Natural killer cell (primary cell): ENCODE measurements at regions not wholly inside any gene's neighbourhood (a gene's known extent, or its start where the extent isn't known, plus 50 kb on each side); places are given as distances from the start of the nearest gene placed in this dataset.

Experiments used
- ATAC-seq, 3 donors: fragments of 150-1000 bp in 2 of 3; fragments of 200-7000 bp in 1 of 3; cut with Tn5 transposase; 1 replicate in 1 of 3; 2 replicates in 2 of 3; pipeline ENCODE4 v1.10.0; 2021; ENCODE audit warnings: mild to moderate bottlenecking in 2 of 3, moderate library complexity in 2 of 3
- DNase-seq, 2 donors: peaks; one replicate each; pipeline versions ENCODE4 v3.0.0 to v3.0.0-alpha.2; 2013 to 2021; ENCODE audit warnings: mixed read lengths in 1 of 2
- H3K27ac ChIP-seq: one replicate; pipeline ENCODE4 v1.5.1; 2013; ENCODE audit warnings: mild to moderate bottlenecking, low read length
- H3K27me3 ChIP-seq: one replicate; pipeline ENCODE4 v1.6.1; 2013; ENCODE audit warnings: low read length; ENCODE audit not compliant: control insufficient read depth, insufficient read depth
- H3K36me3 ChIP-seq: one replicate; pipeline ENCODE4 v1.6.1; 2013; ENCODE audit warnings: low read length; ENCODE audit not compliant: control insufficient read depth, insufficient read depth
- H3K4me1 ChIP-seq: one replicate; pipeline ENCODE4 v1.6.1; 2013; ENCODE audit warnings: low read length; ENCODE audit not compliant: control insufficient read depth, insufficient read depth
- H3K4me3 ChIP-seq: one replicate; pipeline ENCODE4 v1.5.1; 2013; ENCODE audit warnings: low read length
- H3K9me3 ChIP-seq: one replicate; pipeline ENCODE4 v1.6.1; 2013; ENCODE audit warnings: low read length; ENCODE audit not compliant: control insufficient read depth, insufficient read depth
- H3K27ac Mint-ChIP-seq, 2 donors: one replicate each; pipeline ENCODE4 v1.8.0; 2022; ENCODE audit warnings: mild to moderate bottlenecking in 2 of 2, mixed read lengths in 2 of 2, moderate library complexity in 1 of 2
- H3K27me3 Mint-ChIP-seq, 2 donors: one replicate each; pipeline ENCODE4 v1.8.0; 2022; ENCODE audit warnings: low read depth in 2 of 2, mixed read lengths in 2 of 2
- H3K36me3 Mint-ChIP-seq: one replicate; pipeline ENCODE4 v1.8.0; 2022; ENCODE audit warnings: mixed read lengths
- H3K4me1 Mint-ChIP-seq, 2 donors: one replicate each; pipeline ENCODE4 v1.8.0; 2022; ENCODE audit warnings: mixed read lengths in 2 of 2
- H3K4me3 Mint-ChIP-seq: one replicate; pipeline ENCODE4 v1.8.0; 2022; ENCODE audit warnings: mild to moderate bottlenecking, moderate library complexity, mixed read lengths
- H3K9me3 Mint-ChIP-seq, 2 donors: one replicate each; pipeline ENCODE4 v1.8.0; 2022; ENCODE audit warnings: mixed read lengths in 2 of 2
- CTCF ChIP-seq: fragments of 200-600 bp; IDR thresholded peaks from one replicate; pipeline ENCODE4 v1.8.0; 2022; ENCODE audit warnings: antibody characterized with exemption
- WGBS: methylation state at CpG from one replicate; pipeline ENCODE4 v1.1.7; 2013; ENCODE audit warnings: missing lambda C conversion rate; ENCODE audit not compliant: insufficient coverage; 5-methylcytosine and 5-hydroxymethylcytosine counted together
- intact Hi-C: fragments of 100-400 bp; cut with micrococcal nuclease; formaldehyde crosslinking; loops from one replicate; pipeline ENCODE4 v1.14.2; 2022

GRCh38 chr2:41387519-41387918 is 660.3 kb upstream of the PKDCC start:
- ATAC-seq, result no peak
- intact Hi-C loops, result no loop called here

GRCh38 chr2:41393621-41394020 is 654.2 kb upstream of the PKDCC start:
- H3K27ac ChIP-seq, result no peak overlapping the region
- Mint-ChIP-seq H3K36me3 (no peaks in the 10 kb centered on the region), H3K4me3 (no peak overlapping the region), H3K4me1 (no peaks in the 10 kb centered on the region), H3K27me3 (peaks cover 0 to 5% of the 10 kb centered on the region in 2 donors), H3K9me3 (peaks cover 0 to 3% of the 10 kb centered on the region in 2 donors), H3K27ac (no peak overlapping the region)
- no peaks in the 10 kb centered on the region for H3K4me1 ChIP-seq
- H3K27me3 ChIP-seq, result no peaks in the 10 kb centered on the region
- H3K4me3 ChIP-seq, result no peak overlapping the region
- H3K36me3 ChIP-seq, result no peaks in the 10 kb centered on the region
- WGBS, result 80% methylated on average over 1 of the region's 1 CpG
- ATAC-seq, result no peak
- DNase-seq, result no peak
- TF ChIP-seq CTCF, result no peak
- intact Hi-C loops, result no loop called here
- H3K9me3 ChIP-seq, result no peaks in the 10 kb centered on the region

More at GRCh38 chr2:41387519-41387918, 660.3 kb upstream of the PKDCC start:
- TF ChIP-seq CTCF, result no peak
- H3K4me3 Mint-ChIP-seq, result no peak overlapping the region
- WGBS, result no CpG with 5 or more reads among the region's 2 CpGs
- H3K9me3 Mint-ChIP-seq, result no peaks in the 10 kb centered on the region
- no peaks in the 10 kb centered on the region for H3K36me3 Mint-ChIP-seq
- Histone ChIP-seq H3K27ac (no peak overlapping the region), H3K36me3 (no peaks in the 10 kb centered on the region), H3K9me3 (no peaks in the 10 kb centered on the region), H3K27me3 (no peaks in the 10 kb centered on the region), H3K4me3 (no peak overlapping the region), H3K4me1 (no peaks in the 10 kb centered on the region)
- H3K4me1 Mint-ChIP-seq, result no peaks in the 10 kb centered on the region
- no peak overlapping the region for H3K27ac Mint-ChIP-seq
- no peak for DNase-seq
- peaks cover 0 to 5% of the 10 kb centered on the region in 2 donors for H3K27me3 Mint-ChIP-seq

GRCh38 chr2:41394541-41394940 is 653.3 kb upstream of the PKDCC start:
- no peak for TF ChIP-seq CTCF
- H3K36me3 ChIP-seq, result no peaks in the 10 kb centered on the region
- WGBS, result 71% methylated on average over 1 of the region's 1 CpG

GRCh38 chr2:41395692-41396091 is 652.1 kb upstream of the PKDCC start:
- Mint-ChIP-seq H3K36me3 (no peaks in the 10 kb centered on the region), H3K27ac (no peak overlapping the region), H3K9me3 (peaks cover 0 to 3% of the 10 kb centered on the region in 2 donors), H3K4me3 (no peak overlapping the region), H3K27me3 (peaks cover 0 to 5% of the 10 kb centered on the region in 2 donors), H3K4me1 (no peaks in the 10 kb centered on the region)
- Histone ChIP-seq H3K4me1 (no peaks in the 10 kb centered on the region), H3K36me3 (no peaks in the 10 kb centered on the region), H3K27ac (no peak overlapping the region), H3K4me3 (no peak overlapping the region), H3K9me3 (no peaks in the 10 kb centered on the region), H3K27me3 (no peaks in the 10 kb centered on the region)
- no peak for TF ChIP-seq CTCF
- WGBS, result 93% methylated on average over 2 of the region's 3 CpGs
- ATAC-seq (no peak), DNase-seq (no peak)
- intact Hi-C loops, result no loop called here

More at GRCh38 chr2:41394541-41394940, 653.3 kb upstream of the PKDCC start:
- no peaks in the 10 kb centered on the region for H3K4me1 ChIP-seq
- no peaks in the 10 kb centered on the region for H3K9me3 ChIP-seq
- no peak overlapping the region for H3K27ac ChIP-seq
- Mint-ChIP-seq H3K27ac (no peak overlapping the region), H3K4me3 (no peak overlapping the region), H3K9me3 (peaks cover 0 to 3% of the 10 kb centered on the region in 2 donors), H3K4me1 (no peaks in the 10 kb centered on the region), H3K36me3 (no peaks in the 10 kb centered on the region), H3K27me3 (peaks cover 0 to 5% of the 10 kb centered on the region in 2 donors)
- intact Hi-C loops, result no loop called here
- DNase-seq, result no peak
- no peak for ATAC-seq
- H3K27me3 ChIP-seq, result no peaks in the 10 kb centered on the region
- no peak overlapping the region for H3K4me3 ChIP-seq
